Glutamatergic neuron (in vitro differentiated cells): ENCODE measurements at regions not wholly inside any gene's neighbourhood (a gene's known extent, or its start where the extent isn't known, plus 50 kb on each side); places are given as distances from the start of the nearest gene placed in this dataset.

Experiments used
- DNase-seq: peaks from one replicate; pipeline ENCODE4 v3.0.0; 2022
- H3K27ac Mint-ChIP-seq: one replicate; pipeline ENCODE4 v1.8.0; 2020; ENCODE audit warnings: mild to moderate bottlenecking, mixed read lengths, inconsistent platforms; ENCODE audit not compliant: unreplicated experiment
- H3K27me3 Mint-ChIP-seq: one replicate; pipeline ENCODE4 v1.8.0; 2020; ENCODE audit warnings: mild to moderate bottlenecking, moderate library complexity, mixed read lengths, inconsistent platforms; ENCODE audit not compliant: unreplicated experiment
- H3K36me3 Mint-ChIP-seq: one replicate; pipeline ENCODE4 v1.8.0; 2020; ENCODE audit warnings: mild to moderate bottlenecking, mixed read lengths, inconsistent platforms; ENCODE audit not compliant: unreplicated experiment
- H3K4me1 Mint-ChIP-seq: one replicate; pipeline ENCODE4 v1.8.0; 2020; ENCODE audit warnings: mild to moderate bottlenecking, low read depth, mixed read lengths, inconsistent platforms; ENCODE audit not compliant: unreplicated experiment
- H3K4me3 Mint-ChIP-seq: one replicate; pipeline ENCODE4 v1.8.0; 2020; ENCODE audit warnings: mild to moderate bottlenecking, mixed read lengths, inconsistent platforms; ENCODE audit not compliant: unreplicated experiment
- H3K9me3 Mint-ChIP-seq: one replicate; pipeline ENCODE4 v1.8.0; 2020; ENCODE audit warnings: mild to moderate bottlenecking, moderate library complexity, mixed read lengths, inconsistent platforms; ENCODE audit not compliant: unreplicated experiment
- CTCF ChIP-seq: fragments of 200-600 bp; sonication (generic); IDR thresholded peaks from one replicate; pipeline ENCODE4 v1.5.0; 2021; ENCODE audit not compliant: partially characterized antibody, unreplicated experiment

GRCh38 chr21:38037416-38037815 lies 121.2 kb upstream of the KCNJ6 start:
- H3K27me3 Mint-ChIP-seq, result no peaks in the 10 kb centered on the region
- no peaks in the 10 kb centered on the region for H3K4me1 Mint-ChIP-seq
- DNase-seq, result no peak
- TF ChIP-seq CTCF, result no peak
- H3K9me3 Mint-ChIP-seq, result no peaks in the 10 kb centered on the region
- H3K27ac Mint-ChIP-seq, result no peak overlapping the region
- H3K36me3 Mint-ChIP-seq, result no peaks in the 10 kb centered on the region
- no peak overlapping the region for H3K4me3 Mint-ChIP-seq

GRCh38 chr21:38039369-38039768 lies 123.1 kb upstream of the KCNJ6 start:
- no peak for DNase-seq
- no peak overlapping the region for H3K27ac Mint-ChIP-seq
- no peak overlapping the region for H3K4me3 Mint-ChIP-seq
- H3K9me3 Mint-ChIP-seq, result no peaks in the 10 kb centered on the region
- H3K36me3 Mint-ChIP-seq, result no peaks in the 10 kb centered on the region
- no peak for TF ChIP-seq CTCF
- H3K4me1 Mint-ChIP-seq, result no peaks in the 10 kb centered on the region
- H3K27me3 Mint-ChIP-seq, result no peaks in the 10 kb centered on the region

- DNase-seq, result no peak
- Mint-ChIP-seq H3K27me3 (no peaks in the 10 kb centered on the region), H3K36me3 (no peaks in the 10 kb centered on the region), H3K9me3 (no peaks in the 10 kb centered on the region), H3K4me1 (no peaks in the 10 kb centered on the region), H3K27ac (no peak overlapping the region), H3K4me3 (no peak overlapping the region)
- TF ChIP-seq CTCF, result no peak
Measured at GRCh38 chr21:38039841-38040240, 123.6 kb upstream of the KCNJ6 start.

GRCh38 chr21:38041493-38041892 lies 125.2 kb upstream of the KCNJ6 start:
- Mint-ChIP-seq H3K4me3 (no peak overlapping the region), H3K9me3 (no peaks in the 10 kb centered on the region), H3K27me3 (no peaks in the 10 kb centered on the region), H3K27ac (no peak overlapping the region), H3K4me1 (peaks cover 2% of the 10 kb centered on the region), H3K36me3 (no peaks in the 10 kb centered on the region)
- no peak for DNase-seq
- TF ChIP-seq CTCF, result no peak

- Mint-ChIP-seq H3K4me1 (peaks cover 3% of the 10 kb centered on the region), H3K36me3 (no peaks in the 10 kb centered on the region), H3K27me3 (no peaks in the 10 kb centered on the region), H3K9me3 (no peaks in the 10 kb centered on the region), H3K27ac (no peak overlapping the region), H3K4me3 (no peak overlapping the region)
- TF ChIP-seq CTCF, result no peak
- no peak for DNase-seq
Measured at GRCh38 chr21:38042246-38042645, 126.0 kb upstream of the KCNJ6 start.
